G401 (cell line): ENCODE measurements at regions not wholly inside any gene's neighbourhood (a gene's known extent, or its start where the extent isn't known, plus 50 kb on each side); places are given as distances from the start of the nearest gene placed in this dataset.
A peak's percentile ranks its signal among the peaks of the same experiment; 100 is the strongest.

Experiments
- DNase-seq: peaks from one replicate; pipeline ENCODE4 v3.0.0-alpha.2; 2015; ENCODE audit warnings: low spot score
- in situ Hi-C: cut with HindIII; loops from 2 replicates; pipeline ENCODE4 v1.10.0; 2016; ENCODE audit warnings: low sequenced_read_pairs, mixed read lengths

GRCh38 chr3:10747341-10747740, 68.7 kb upstream of the SLC6A11 start:
- in situ Hi-C loops: no loop called here
- DNase-seq: no peak

- in situ Hi-C loops: no loop called here
- no peak for DNase-seq
These were observed 68.0 kb upstream of the SLC6A11 start for GRCh38 chr3:10748040-10748439.

GRCh38 chr3:10753964-10754363, 62.1 kb upstream of the SLC6A11 start:
- in situ Hi-C loops: no loop called here
- no peak for DNase-seq

GRCh38 chr3:10756546-10756945, 59.5 kb upstream of the SLC6A11 start:
- in situ Hi-C loops: no loop called here
- DNase-seq: no peak

GRCh38 chr3:10757021-10757820, 58.8 kb upstream of the SLC6A11 start:
- DNase-seq: no peak
- in situ Hi-C loops: no loop called here

- DNase-seq: no peak
- in situ Hi-C loops: no loop called here
These were observed 58.3 kb upstream of the SLC6A11 start for GRCh38 chr3:10757821-10758130.

GRCh38 chr3:10758304-10759037, 57.6 kb upstream of the SLC6A11 start:
- peak; percentile 83 for DNase-seq
- in situ Hi-C loops: no loop called here

- DNase-seq: no peak
- in situ Hi-C loops: no loop called here
These were observed 56.5 kb upstream of the SLC6A11 start for GRCh38 chr3:10759495-10759894.

GRCh38 chr3:10760199-10760598, 55.8 kb upstream of the SLC6A11 start:
- in situ Hi-C loops: no loop called here
- no peak for DNase-seq

- DNase-seq: no peak
- in situ Hi-C loops: no loop called here
These were observed 54.4 kb upstream of the SLC6A11 start for GRCh38 chr3:10761583-10761982.

GRCh38 chr3:10762116-10762515, 53.9 kb upstream of the SLC6A11 start:
- in situ Hi-C loops: no loop called here
- DNase-seq: no peak

- no peak for DNase-seq
- in situ Hi-C loops: no loop called here
These were observed 53.3 kb upstream of the SLC6A11 start for GRCh38 chr3:10762611-10763247.

GRCh38 chr3:10763248-10763620, 52.8 kb upstream of the SLC6A11 start:
- in situ Hi-C loops: no loop called here

GRCh38 chr3:10763817-10764258, 52.2 kb upstream of the SLC6A11 start:
- in situ Hi-C loops: no loop called here
- DNase-seq: no peak

More at GRCh38 chr3:10763248-10763620, 52.8 kb upstream of the SLC6A11 start:
- no peak for DNase-seq

GRCh38 chr3:10764259-10765051, 51.6 kb upstream of the SLC6A11 start:
- DNase-seq: no peak
- in situ Hi-C loops: no loop called here

GRCh38 chr3:10766049-10766705, 49.9 kb upstream of the SLC6A11 start:
- in situ Hi-C loops: no loop called here
- DNase-seq: no peak
